ENCODE measurements at regions not wholly inside any gene's neighbourhood (a gene's known extent, or its start where the extent isn't known, plus 50 kb on each side); places are given as distances from the start of the nearest gene placed in this dataset.

GRCh38 chr9:88713010-88713409 lies 178.0 kb downstream of the NXNL2 start:
- Mint-ChIP-seq H3K27ac (no peak overlapping the region), H3K36me3 (ENCODE audit: low read depth) (no peaks in the 10 kb centered on the region), H3K4me3 (no peak overlapping the region), H3K27me3 (peaks cover 4% of the 10 kb centered on the region), H3K4me1 (no peaks in the 10 kb centered on the region), H3K9me3 (peaks cover 4% of the 10 kb centered on the region)
- DNase-seq, result no peak
- TF ChIP-seq CTCF (IDR thresholded peaks at IDR 0.05), result no peak
- intact Hi-C loops (cut with micrococcal nuclease), result no loop called here
- ATAC-seq (ENCODE audit: low read depth), result no peak
- ChIA-PET POLR2A (no interaction called here), CTCF (no interaction called here)

DNA sequence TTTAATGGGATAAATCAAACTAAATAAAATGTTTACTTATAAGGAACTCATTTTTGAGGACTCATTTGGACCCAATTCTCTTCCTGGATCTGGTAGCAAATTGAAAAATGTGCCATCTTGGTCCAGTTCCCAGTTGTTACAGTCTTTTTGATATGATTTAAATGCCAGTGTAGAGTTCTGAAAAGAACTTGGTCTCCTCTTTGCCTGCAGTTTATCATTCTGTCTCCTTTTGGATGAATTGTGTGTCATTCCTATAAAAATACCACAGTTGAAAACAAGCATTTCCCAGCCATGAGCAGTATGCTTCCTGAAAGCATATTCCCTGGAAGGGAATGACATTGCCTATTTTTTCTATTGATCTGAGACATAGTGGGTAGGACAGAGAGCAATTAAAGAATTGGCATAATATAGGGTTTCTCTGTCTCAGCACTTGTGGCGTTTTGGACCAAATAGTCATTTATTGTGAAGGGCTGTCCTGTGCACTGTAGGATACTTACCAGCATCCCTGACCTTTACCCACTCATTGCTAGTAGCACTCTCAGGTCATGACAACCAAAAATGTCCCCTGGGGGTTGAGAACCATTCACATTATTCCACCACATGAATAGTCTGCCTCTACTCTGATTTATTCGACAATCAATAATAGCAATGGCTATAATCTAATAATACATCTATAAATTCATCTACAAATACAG lies 181.8 kb downstream of the NXNL2 start:
- peaks cover 4% of the 10 kb centered on the region for H3K9me3 Mint-ChIP-seq
- intact Hi-C loops (cut with micrococcal nuclease), result no loop called here
- DNase-seq (no peak), ATAC-seq (ENCODE audit: low read depth) (no peak)
- H3K27ac Mint-ChIP-seq, result no peak overlapping the region
- POLR2A ChIA-PET, result no interaction called here
- H3K36me3 Mint-ChIP-seq (ENCODE audit: low read depth), result no peaks in the 10 kb centered on the region
- H3K27me3 Mint-ChIP-seq, result peaks cover 5% of the 10 kb centered on the region
- CTCF ChIA-PET, result no interaction called here
- H3K4me1 Mint-ChIP-seq, result no peaks in the 10 kb centered on the region
- no peak for TF ChIP-seq CTCF (IDR thresholded peaks at IDR 0.05)
- no peak overlapping the region for H3K4me3 Mint-ChIP-seq

GRCh38 chr9:88721025-88721424 lies 186.0 kb downstream of the NXNL2 start:
- Mint-ChIP-seq H3K4me3 (no peak overlapping the region), H3K27ac (no peak overlapping the region), H3K27me3 (peaks cover 10% of the 10 kb centered on the region), H3K36me3 (ENCODE audit: low read depth) (no peaks in the 10 kb centered on the region), H3K4me1 (no peaks in the 10 kb centered on the region), H3K9me3 (no peaks in the 10 kb centered on the region)
- ChIA-PET CTCF (no interaction called here), POLR2A (no interaction called here)
- DNase-seq (no peak), ATAC-seq (ENCODE audit: low read depth) (no peak)
- no peak for TF ChIP-seq CTCF (IDR thresholded peaks at IDR 0.05)
- intact Hi-C loops (cut with micrococcal nuclease), result no loop called here

DNA sequence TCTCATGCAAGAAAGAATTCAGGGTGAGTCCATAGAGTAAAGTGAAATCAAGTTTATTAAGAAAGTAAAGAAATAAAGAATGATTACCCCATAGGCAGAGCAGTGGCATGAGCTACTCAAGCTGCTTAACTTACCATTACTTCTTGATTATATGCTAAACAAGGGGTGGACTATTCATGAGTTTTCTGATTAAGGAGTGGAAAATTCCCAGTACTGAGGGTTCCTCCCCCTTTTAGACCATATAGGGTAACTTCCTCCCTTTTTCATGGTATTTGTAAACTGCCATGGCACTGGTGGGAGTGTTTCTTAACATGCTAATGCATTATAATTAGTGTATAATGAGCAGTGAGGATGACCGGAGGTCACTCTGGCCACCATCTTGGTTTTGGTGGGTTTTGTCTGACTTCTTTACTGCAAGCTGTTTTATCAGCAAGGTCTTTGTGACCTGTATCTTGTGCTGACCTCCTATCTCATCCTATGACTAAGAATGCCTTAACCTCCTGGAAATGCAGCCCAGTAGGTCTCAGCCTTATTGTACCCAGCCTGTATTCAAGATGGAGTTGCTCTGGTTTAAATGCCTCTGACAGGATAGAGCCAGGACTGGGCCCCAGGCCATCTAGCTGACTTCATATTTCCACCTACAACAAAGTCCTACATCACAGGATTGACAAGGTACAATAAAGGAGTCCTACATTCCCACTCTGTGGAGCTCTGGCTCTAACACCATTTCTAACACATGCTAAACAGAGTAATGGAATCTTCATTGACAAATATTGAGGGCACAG lies 186.7 kb downstream of the NXNL2 start:
- Mint-ChIP-seq H3K4me3 (no peak overlapping the region), H3K27ac (no peak overlapping the region), H3K4me1 (no peaks in the 10 kb centered on the region), H3K27me3 (peaks cover 10% of the 10 kb centered on the region), H3K9me3 (no peaks in the 10 kb centered on the region), H3K36me3 (ENCODE audit: low read depth) (no peaks in the 10 kb centered on the region)
- intact Hi-C loops (cut with micrococcal nuclease), result no loop called here
- DNase-seq (no peak), ATAC-seq (ENCODE audit: low read depth) (no peak)
- POLR2A ChIA-PET, result no interaction called here
- CTCF ChIA-PET, result no interaction called here
- no peak for TF ChIP-seq CTCF (IDR thresholded peaks at IDR 0.05)

DNA sequence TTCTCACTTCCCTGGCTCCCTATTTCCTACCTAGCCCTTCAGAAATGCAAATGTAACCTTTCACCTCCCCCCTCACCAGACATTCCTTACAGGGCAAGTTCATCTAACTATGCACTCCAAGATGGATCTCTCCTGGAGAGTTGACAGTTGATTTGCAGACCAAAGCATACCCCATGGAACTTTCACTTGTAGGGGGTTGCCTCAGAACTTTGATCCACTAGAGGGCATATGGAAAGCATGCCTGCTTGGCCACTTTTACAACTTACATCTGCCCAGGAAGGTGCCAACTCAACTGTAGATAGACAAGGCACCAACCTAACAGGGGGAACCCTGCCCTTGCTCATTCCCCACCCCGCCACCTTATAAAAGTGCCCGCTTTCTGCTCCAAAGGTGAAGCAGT lies 187.8 kb downstream of the NXNL2 start:
- no peak overlapping the region for H3K27ac Mint-ChIP-seq
- intact Hi-C loops (cut with micrococcal nuclease), result loop anchor here (1.0 kb wide), 1 partner anchor 279 kb away; no protein-coding TSS in a partner anchor
- ATAC-seq (ENCODE audit: low read depth), result no peak
- H3K36me3 Mint-ChIP-seq (ENCODE audit: low read depth), result no peaks in the 10 kb centered on the region
- ChIA-PET POLR2A (no interaction called here), CTCF (no interaction called here)
- no peaks in the 10 kb centered on the region for H3K4me1 Mint-ChIP-seq
- H3K9me3 Mint-ChIP-seq, result no peaks in the 10 kb centered on the region
- DNase-seq, result no peak
- peaks cover 8% of the 10 kb centered on the region for H3K27me3 Mint-ChIP-seq
- TF ChIP-seq CTCF (IDR thresholded peaks at IDR 0.05), result no peak
- no peak overlapping the region for H3K4me3 Mint-ChIP-seq
